ENCODE measurements at regions not wholly inside any gene's neighbourhood (a gene's known extent, or its start where the extent isn't known, plus 50 kb on each side); places are given as distances from the start of the nearest gene placed in this dataset.

- TF ChIP-seq CTCF (IDR thresholded peaks at IDR 0.05; ENCODE audit: low read depth, low read length, poor library complexity, severe bottlenecking) (no peak), EZH2phosphoT487 (IDR thresholded peaks at IDR 0.05; ENCODE audit: borderline replicate concordance, low read length) (no peak)
Measured at GRCh38 chr1:118785246-118785645, 202.9 kb downstream of the TBX15 start.
